Activated naive CD4-positive, alpha-beta T cell treated with anti-CD3 and anti-CD28 coated beads, Interleukin-2, amount 10 ng/mL, durations not matched to agents 7 days and 5 days (primary cell): ENCODE measurements at regions not wholly inside any gene's neighbourhood (a gene's known extent, or its start where the extent isn't known, plus 50 kb on each side); places are given as distances from the start of the nearest gene placed in this dataset.

Source experiments
- CTCF ChIA-PET: fragments of 350-600 bp; sonication (Branson Sonifier 250); formaldehyde crosslinking; loops from one replicate; lab custom pipeline; 2021; ENCODE audit warnings: antibody characterized with exemption; lab: Charles Lee
- DNase-seq: peaks from one replicate; pipeline ENCODE4 v3.0.0-alpha.2; 2020
- H3K27ac Mint-ChIP-seq: one replicate; pipeline ENCODE4 v1.8.0; 2021; ENCODE audit warnings: mild to moderate bottlenecking, moderate library complexity, mixed read lengths
- H3K27me3 Mint-ChIP-seq: one replicate; pipeline ENCODE4 v1.8.0; 2021; ENCODE audit warnings: mild to moderate bottlenecking, mixed read lengths
- H3K36me3 Mint-ChIP-seq: one replicate; pipeline ENCODE4 v1.8.0; 2021; ENCODE audit warnings: mixed read lengths
- H3K4me1 Mint-ChIP-seq: one replicate; pipeline ENCODE4 v1.8.0; 2021; ENCODE audit warnings: mixed read lengths
- H3K4me3 Mint-ChIP-seq: one replicate; pipeline ENCODE4 v1.8.0; 2021; ENCODE audit warnings: mild to moderate bottlenecking, moderate library complexity, mixed read lengths
- H3K9me3 Mint-ChIP-seq: one replicate; pipeline ENCODE4 v1.8.0; 2021; ENCODE audit warnings: mixed read lengths

DNA sequence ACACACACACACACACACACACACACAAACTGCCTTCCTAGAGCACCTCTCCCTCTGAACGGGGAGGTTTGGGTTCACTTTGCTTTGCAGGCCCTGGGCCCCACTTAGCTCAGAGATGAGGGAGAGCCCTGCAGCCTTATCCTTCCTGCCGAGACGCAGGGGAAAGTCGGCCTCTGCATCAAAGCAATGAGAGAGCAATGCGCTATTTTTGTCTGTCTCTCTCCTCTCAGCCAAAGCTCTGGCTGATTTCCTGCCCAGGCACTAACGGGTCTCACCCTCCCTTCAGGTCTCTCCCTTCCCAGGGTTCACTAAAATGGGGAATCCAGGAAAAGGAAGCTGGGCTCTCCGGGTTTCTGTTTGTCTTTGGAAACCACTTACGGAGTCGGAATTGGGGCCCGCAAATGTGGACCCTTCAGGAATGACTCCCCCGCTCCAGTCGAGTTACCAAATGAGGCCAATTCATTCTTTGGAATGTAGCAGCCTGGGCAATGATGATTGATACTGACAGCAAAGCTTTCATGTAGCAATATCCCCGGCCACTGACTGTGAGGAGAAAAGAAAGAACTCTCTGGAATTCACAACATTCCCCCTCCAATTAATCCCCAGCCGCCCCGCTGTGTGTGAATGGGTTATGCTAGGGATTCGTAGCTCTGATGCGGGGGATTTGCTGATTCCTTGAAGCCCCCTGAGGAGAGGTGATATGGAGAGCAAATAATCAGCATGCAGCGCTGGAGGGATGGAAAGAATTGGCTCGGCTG is 61.5 kb upstream of the WLS start:
- H3K4me3 Mint-ChIP-seq, result no peak overlapping the region
- no peaks in the 10 kb centered on the region for H3K4me1 Mint-ChIP-seq
- no peaks in the 10 kb centered on the region for H3K27me3 Mint-ChIP-seq
- peaks cover 2% of the 10 kb centered on the region for H3K9me3 Mint-ChIP-seq
- H3K36me3 Mint-ChIP-seq, result no peaks in the 10 kb centered on the region
- DNase-seq, result no peak
- CTCF ChIA-PET, result no interaction called here
- no peak overlapping the region for H3K27ac Mint-ChIP-seq

DNA sequence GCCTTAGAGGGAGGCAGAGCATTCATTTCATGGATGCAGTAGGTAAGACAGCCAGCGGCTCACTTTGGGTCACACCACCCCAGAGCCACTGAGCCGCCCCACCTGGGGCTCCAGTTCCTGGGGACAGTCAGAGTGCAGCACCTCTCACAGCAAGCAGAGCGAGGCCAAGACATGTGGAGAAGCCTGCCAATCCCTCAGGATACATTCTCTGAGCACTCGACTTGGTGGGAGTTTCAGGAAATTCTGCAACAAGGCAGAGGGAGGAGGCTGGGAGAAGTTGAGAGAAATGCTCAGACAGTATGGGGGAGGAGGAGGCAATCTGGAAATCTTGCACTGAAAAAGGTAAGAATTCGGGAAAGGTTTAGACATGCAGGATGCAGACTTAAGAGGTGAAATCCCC is 60.8 kb upstream of the WLS start:
- no peak for DNase-seq
- no peaks in the 10 kb centered on the region for H3K4me1 Mint-ChIP-seq
- CTCF ChIA-PET, result no interaction called here

DNA sequence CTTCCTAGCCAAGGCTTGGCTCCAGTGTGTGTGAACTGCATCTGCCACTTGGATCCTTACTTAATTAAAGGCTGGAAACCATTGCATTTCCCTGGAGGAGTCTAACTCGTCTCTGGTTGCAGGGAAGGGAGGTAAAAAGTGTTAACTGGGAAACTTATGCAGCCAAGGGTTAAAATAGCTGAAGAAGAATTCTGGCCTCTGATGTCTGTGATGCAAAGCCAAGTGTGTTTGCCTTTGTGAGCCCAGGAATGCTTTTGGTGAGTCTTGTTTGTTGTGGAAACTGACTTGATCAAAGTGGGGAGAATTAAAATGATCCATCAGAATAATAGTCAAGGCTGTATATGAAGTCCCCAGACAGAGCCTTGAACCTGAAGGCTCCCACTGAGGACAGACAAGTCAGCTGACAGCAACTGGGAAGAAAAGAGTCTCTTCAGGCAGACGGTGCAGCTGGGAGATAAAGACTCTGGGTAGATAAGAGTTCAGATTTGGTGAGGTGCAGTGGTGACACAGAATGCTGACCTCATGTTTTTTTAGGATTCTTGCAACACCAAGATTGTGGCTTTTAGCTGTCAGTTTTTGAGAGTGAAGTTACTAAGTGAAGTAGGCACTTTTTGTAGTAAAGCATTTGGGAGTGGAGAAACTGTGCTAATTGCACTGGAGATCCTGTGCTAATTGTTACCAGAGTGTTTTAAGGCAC is 59.5 kb upstream of the WLS start:
- H3K36me3 Mint-ChIP-seq, result no peaks in the 10 kb centered on the region
- H3K4me1 Mint-ChIP-seq, result no peaks in the 10 kb centered on the region
- H3K9me3 Mint-ChIP-seq, result peaks cover 2% of the 10 kb centered on the region
- CTCF ChIA-PET, result no interaction called here
- H3K27ac Mint-ChIP-seq, result no peak overlapping the region
- no peak overlapping the region for H3K4me3 Mint-ChIP-seq
- DNase-seq, result no peak
- no peaks in the 10 kb centered on the region for H3K27me3 Mint-ChIP-seq

More for the DNA sequence above, 60.8 kb upstream of the WLS start:
- no peak overlapping the region for H3K4me3 Mint-ChIP-seq
- H3K9me3 Mint-ChIP-seq, result peaks cover 2% of the 10 kb centered on the region
- no peaks in the 10 kb centered on the region for H3K27me3 Mint-ChIP-seq
- no peaks in the 10 kb centered on the region for H3K36me3 Mint-ChIP-seq
- no peak overlapping the region for H3K27ac Mint-ChIP-seq

DNA sequence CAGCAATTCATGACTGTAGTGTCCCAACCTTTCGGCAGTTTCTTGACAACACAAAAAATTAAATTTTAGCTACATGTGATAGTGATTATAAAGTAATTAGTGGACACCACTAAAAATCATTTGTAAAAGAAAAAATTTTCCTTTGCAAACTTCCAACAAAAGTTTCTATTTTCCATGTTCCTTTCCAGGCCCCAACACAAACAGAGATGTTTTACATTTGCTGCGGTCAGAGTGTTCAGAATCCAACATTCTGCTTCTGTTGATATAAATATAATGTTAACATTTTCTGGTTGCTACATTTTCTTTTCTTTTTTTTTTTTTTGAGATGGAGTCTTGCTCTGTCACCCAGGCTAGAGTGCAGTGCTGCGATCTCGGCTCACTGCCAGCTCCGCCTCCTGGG is 54.9 kb upstream of the WLS start:
- Mint-ChIP-seq H3K36me3 (no peaks in the 10 kb centered on the region), H3K27ac (no peak overlapping the region), H3K4me1 (no peaks in the 10 kb centered on the region), H3K4me3 (no peak overlapping the region), H3K27me3 (no peaks in the 10 kb centered on the region), H3K9me3 (no peaks in the 10 kb centered on the region)
- no peak for DNase-seq
- CTCF ChIA-PET, result no interaction called here

DNA sequence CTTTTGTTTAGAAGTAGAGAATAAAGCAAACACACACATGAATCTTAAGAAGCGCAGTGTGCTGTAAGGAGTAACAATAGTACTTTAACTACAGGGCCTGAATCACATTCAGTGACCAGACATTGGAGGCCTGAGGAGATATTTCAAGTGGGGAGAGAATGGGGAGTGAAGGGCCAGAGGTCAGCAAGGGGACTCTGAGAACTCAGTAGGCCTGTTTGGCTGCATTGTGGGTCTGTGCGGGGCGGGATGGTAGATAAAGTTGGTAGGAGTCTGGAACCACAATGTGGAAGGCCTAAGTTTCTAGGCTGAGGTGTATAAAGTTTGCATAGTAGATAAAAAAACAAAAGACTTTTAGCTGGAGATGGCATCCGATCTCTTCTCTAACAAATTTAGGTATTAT is 52.7 kb upstream of the WLS start:
- CTCF ChIA-PET, result no interaction called here
- H3K4me1 Mint-ChIP-seq, result no peaks in the 10 kb centered on the region
- H3K9me3 Mint-ChIP-seq, result peaks cover 2% of the 10 kb centered on the region
- no peak for DNase-seq
- no peaks in the 10 kb centered on the region for H3K36me3 Mint-ChIP-seq
- H3K27ac Mint-ChIP-seq, result no peak overlapping the region
- H3K27me3 Mint-ChIP-seq, result no peaks in the 10 kb centered on the region
- no peak overlapping the region for H3K4me3 Mint-ChIP-seq

DNA sequence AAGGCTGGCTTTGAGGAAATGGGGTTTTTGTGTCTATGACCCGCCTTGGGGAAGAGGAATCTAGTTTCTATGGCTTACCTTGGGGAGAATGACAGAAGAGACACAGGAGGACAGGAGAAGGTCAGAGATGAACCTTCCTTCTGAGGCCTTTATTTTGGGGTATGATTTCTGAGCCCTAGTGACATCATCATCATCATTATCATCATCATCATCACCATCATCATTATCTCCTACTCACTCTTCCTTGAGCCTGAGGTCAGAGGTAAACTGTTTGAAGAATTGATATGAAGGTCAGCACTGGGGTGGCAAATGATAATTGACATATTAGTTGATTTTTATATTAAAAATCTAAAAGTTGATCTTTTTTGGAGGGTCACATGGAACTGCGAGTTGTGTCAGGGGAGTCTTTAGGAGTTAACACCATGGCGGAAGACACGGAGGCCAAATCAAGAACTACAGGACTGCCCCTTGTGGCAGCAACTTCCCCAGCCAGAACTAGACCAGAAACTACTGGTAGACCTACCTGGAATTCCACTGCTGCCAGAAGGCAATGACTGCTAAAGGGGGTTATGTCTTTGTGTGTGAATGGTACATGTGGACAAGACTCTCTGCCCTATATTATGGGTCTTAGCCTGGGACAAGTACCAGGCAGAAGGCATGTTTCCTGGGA is 49.8 kb upstream of the WLS start:
- H3K27ac Mint-ChIP-seq, result no peak overlapping the region
- CTCF ChIA-PET, result no interaction called here
- H3K9me3 Mint-ChIP-seq, result peaks cover 2% of the 10 kb centered on the region
- H3K36me3 Mint-ChIP-seq, result no peaks in the 10 kb centered on the region
- no peak overlapping the region for H3K4me3 Mint-ChIP-seq
- H3K27me3 Mint-ChIP-seq, result no peaks in the 10 kb centered on the region
- no peaks in the 10 kb centered on the region for H3K4me1 Mint-ChIP-seq
- DNase-seq, result no peak
